GM12878 (cell line): ENCODE measurements at regions not wholly inside any gene's neighbourhood (a gene's known extent, or its start where the extent isn't known, plus 50 kb on each side); places are given as distances from the start of the nearest gene placed in this dataset.

Experiments used
- ATAC-seq: fragments of 200-7000 bp; cut with Tn5 transposase; 3 replicates; pipeline ENCODE4 v1.9.1; 2020; ENCODE audit warnings: mild to moderate bottlenecking, moderate library complexity
- BruUV-seq: library from RNA; stranded (reverse); fragments of 400-500 nt; replicated peaks from 2 replicates; lab custom pipeline; 2021; lab: Mats Ljungman, UMichigan
- CTCF ChIA-PET: fragments of 300-600 bp; sonication (Branson Sonifier 250); formaldehyde crosslinking; extraction: SDS; loops from one replicate; lab custom pipeline; 2021; ENCODE audit warnings: inconsistent platforms; lab: Yijun Ruan, JAX
- POLR2A ChIA-PET: fragments of 350-600 bp; formaldehyde crosslinking; extraction: SDS; loops from one replicate; lab custom pipeline; 2021; ENCODE audit warnings: inconsistent platforms; lab: Charles Lee
- RAD21 ChIA-PET: fragments of 300-600 bp; sonication (Branson Sonifier 250); formaldehyde crosslinking; loops from one replicate; lab custom pipeline; 2023; ENCODE audit warnings: antibody characterized with exemption; ENCODE audit not compliant: unreplicated experiment; lab: Charles Lee
- SMC1A ChIA-PET: fragments of 300-600 bp; sonication (Branson Sonifier 250); formaldehyde crosslinking; loops from one replicate; lab custom pipeline; 2023; ENCODE audit not compliant: unreplicated experiment, uncharacterized antibody; lab: Charles Lee
- DNase-seq: peaks from one replicate; pipeline ENCODE4 v3.0.0-alpha.2; 2011; ENCODE audit warnings: low read depth, low spot score
- FAIRE-seq: peaks from 3 replicates; lab custom pipeline; 2011; peaks lifted over from hg19 to GRCh38; lab: Jason Lieb, UNC
- H2AFZ ChIP-seq: 2 replicates; pipeline ENCODE4 v1.6.0; 2011; ENCODE audit warnings: low read depth, low read length, control low read depth; ENCODE audit not compliant: control insufficient read depth
- H3K27ac ChIP-seq: 2 replicates; pipeline ENCODE4 v1.5.1; 2011; ENCODE audit warnings: control low read depth; ENCODE audit not compliant: control insufficient read depth, insufficient read depth
- H3K27me3 ChIP-seq, 2 experiments: replicated peaks in 1 of 2; 2 replicates each; pipeline versions ENCODE4 v1.6.0 to v1.6.1; 2011; ENCODE audit warnings: low read length in 1 of 2; ENCODE audit not compliant: control insufficient read depth in 2 of 2, insufficient read depth in 2 of 2
- H3K36me3 ChIP-seq, 2 experiments: 2 replicates each; pipeline ENCODE4 v1.5.1; 2011; ENCODE audit warnings: low read length in 1 of 2; ENCODE audit not compliant: control insufficient read depth in 2 of 2, insufficient read depth in 2 of 2
- H3K4me1 ChIP-seq: 2 replicates; pipeline ENCODE4 v1.6.1; 2011; ENCODE audit warnings: mild to moderate bottlenecking, low read length, moderate library complexity, mixed read lengths; ENCODE audit not compliant: control insufficient read depth, insufficient read depth
- H3K4me2 ChIP-seq: 2 replicates; pipeline ENCODE4 v1.6.0; 2011; ENCODE audit warnings: control low read depth; ENCODE audit not compliant: control insufficient read depth, insufficient read depth
- H3K4me3 ChIP-seq: fragments of 200-600 bp; sonication (generic); 2 replicates; pipeline ENCODE4 v1.5.1; 2016
- H3K79me2 ChIP-seq: 2 replicates; pipeline ENCODE4 v1.6.0; 2011; ENCODE audit warnings: low read length; ENCODE audit not compliant: control insufficient read depth, insufficient read depth
- H3K9ac ChIP-seq: 2 replicates; pipeline ENCODE4 v1.8.0; 2011; ENCODE audit warnings: low read length, control low read depth, mixed read lengths; ENCODE audit not compliant: control insufficient read depth, insufficient read depth
- H3K9me3 ChIP-seq: replicated peaks from 3 replicates; pipeline ENCODE4 v1.5.1; 2011; ENCODE audit warnings: mild to moderate bottlenecking, low read length; ENCODE audit not compliant: control insufficient read depth, insufficient read depth
- H4K20me1 ChIP-seq: 2 replicates; pipeline ENCODE4 v1.6.0; 2011; ENCODE audit not compliant: control insufficient read depth, insufficient read depth
- FOXM1 ChIP-seq: IDR thresholded peaks from 2 replicates; pipeline ENCODE4 v1.6.1; 2012; ENCODE audit warnings: low read depth, mild to moderate bottlenecking, inconsistent platforms, low read length, moderate library complexity
- RB1 ChIP-seq: fragments of 450-650 bp; formaldehyde crosslinking; IDR thresholded peaks from 2 replicates; pipeline ENCODE4 v1.6.1; 2017; ENCODE audit warnings: mild to moderate bottlenecking, borderline replicate concordance
- SMC3 ChIP-seq: IDR thresholded peaks from 2 replicates; pipeline ENCODE4 v1.6.1; 2011; ENCODE audit warnings: low read length, improper control_type of control experiment, borderline replicate concordance
- TBL1XR1 ChIP-seq: IDR thresholded peaks from 2 replicates; pipeline ENCODE4 v1.6.1; 2012; ENCODE audit warnings: low read depth, low read length, improper control_type of control experiment
- WGBS: methylation state at CpG from one replicate; pipeline ENCODE4 v1.1.6; 2016; ENCODE audit warnings: low lambda C conversion rate; ENCODE audit not compliant: insufficient replicate concordance, insufficient coverage; ENCODE audit errors: missing lambda C conversion rate; 5-methylcytosine and 5-hydroxymethylcytosine counted together
- in situ Hi-C: fragments of 300-500 bp; cut with MboI; formaldehyde crosslinking; loops from 9 replicates; pipeline ENCODE4 v1.14.3; 2018; ENCODE audit warnings: mixed read lengths
- intact Hi-C: fragments of 100-400 bp; cut with micrococcal nuclease; formaldehyde crosslinking; loops from one replicate; pipeline ENCODE4 v1.14.2; 2022; ENCODE audit not compliant: unreplicated experiment
- TF ChIP-seq, protein P1 (sequence below): fragments of 450-650 bp; IDR thresholded peaks from 2 replicates; pipeline ENCODE4 v1.6.1; 2017; ENCODE audit warnings: antibody characterized with exemption, mild to moderate bottlenecking, moderate library complexity
- TF ChIP-seq, protein P2 (sequence below): IDR thresholded peaks from 2 replicates; pipeline ENCODE4 v1.6.1; 2011; ENCODE audit warnings: borderline replicate concordance, low read depth, mild to moderate bottlenecking, moderate library complexity, mixed read lengths, low read length; ENCODE audit not compliant: insufficient read depth; ENCODE audit errors: extremely low read length
- TF ChIP-seq, protein P3 (sequence below): fragments of 450-650 bp; formaldehyde crosslinking; IDR thresholded peaks from 2 replicates; pipeline ENCODE4 v1.5.0; 2022; ENCODE audit warnings: mild to moderate bottlenecking, missing genetic modification characterization

DNA sequence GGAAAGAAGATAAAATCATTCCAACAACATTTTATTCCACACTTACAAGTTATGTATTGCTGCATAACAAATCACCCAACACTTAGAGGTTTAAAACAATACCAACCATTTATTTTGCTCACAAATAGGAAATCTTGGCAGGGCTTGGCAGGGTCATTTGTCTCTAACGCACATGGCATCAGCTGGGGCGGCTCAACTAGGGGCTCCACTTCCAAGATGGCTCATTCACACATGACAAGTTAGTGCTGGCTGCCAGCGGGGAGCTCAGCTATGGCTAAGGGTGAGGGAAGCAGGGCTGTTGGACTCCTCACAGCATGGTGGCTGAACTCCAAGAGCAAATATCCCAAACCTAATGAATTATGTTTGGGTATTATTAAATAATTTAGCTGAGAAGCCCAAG is 377.0 kb downstream of the ZNF674 start:
- H3K36me3 ChIP-seq, result no peaks in the 10 kb centered on the region
- H3K27ac ChIP-seq, result no peak overlapping the region
- DNase-seq (no peak), ATAC-seq (no peak), FAIRE-seq (no peak)
- H3K4me1 ChIP-seq, result no peaks in the 10 kb centered on the region
- BruUV-seq, result no TSS peak
- H3K9ac ChIP-seq, result no peak overlapping the region
- ChIA-PET POLR2A (no interaction called here), SMC1A (no interaction called here), RAD21 (interaction anchor here (0.6 kb wide), 1 partner anchor 640 kb away, joined by 3 read pairs; no protein-coding TSS in a partner anchor), CTCF (interaction anchor here (0.6 kb wide), 1 partner anchor 372 kb away, joined by 3 read pairs; no protein-coding TSS in a partner anchor)
- H3K9me3 ChIP-seq, result no peaks in the 10 kb centered on the region; the same call in 2 of the 3 replicates
- no peak for TF ChIP-seq SMC3
- TF ChIP-seq, protein P1, sequence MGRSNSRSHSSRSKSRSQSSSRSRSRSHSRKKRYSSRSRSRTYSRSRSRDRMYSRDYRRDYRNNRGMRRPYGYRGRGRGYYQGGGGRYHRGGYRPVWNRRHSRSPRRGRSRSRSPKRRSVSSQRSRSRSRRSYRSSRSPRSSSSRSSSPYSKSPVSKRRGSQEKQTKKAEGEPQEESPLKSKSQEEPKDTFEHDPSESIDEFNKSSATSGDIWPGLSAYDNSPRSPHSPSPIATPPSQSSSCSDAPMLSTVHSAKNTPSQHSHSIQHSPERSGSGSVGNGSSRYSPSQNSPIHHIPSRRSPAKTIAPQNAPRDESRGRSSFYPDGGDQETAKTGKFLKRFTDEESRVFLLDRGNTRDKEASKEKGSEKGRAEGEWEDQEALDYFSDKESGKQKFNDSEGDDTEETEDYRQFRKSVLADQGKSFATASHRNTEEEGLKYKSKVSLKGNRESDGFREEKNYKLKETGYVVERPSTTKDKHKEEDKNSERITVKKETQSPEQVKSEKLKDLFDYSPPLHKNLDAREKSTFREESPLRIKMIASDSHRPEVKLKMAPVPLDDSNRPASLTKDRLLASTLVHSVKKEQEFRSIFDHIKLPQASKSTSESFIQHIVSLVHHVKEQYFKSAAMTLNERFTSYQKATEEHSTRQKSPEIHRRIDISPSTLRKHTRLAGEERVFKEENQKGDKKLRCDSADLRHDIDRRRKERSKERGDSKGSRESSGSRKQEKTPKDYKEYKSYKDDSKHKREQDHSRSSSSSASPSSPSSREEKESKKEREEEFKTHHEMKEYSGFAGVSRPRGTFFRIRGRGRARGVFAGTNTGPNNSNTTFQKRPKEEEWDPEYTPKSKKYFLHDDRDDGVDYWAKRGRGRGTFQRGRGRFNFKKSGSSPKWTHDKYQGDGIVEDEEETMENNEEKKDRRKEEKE, result no peak
- TF ChIP-seq RB1, result no peak
- TF ChIP-seq FOXM1, result no peak
- TF ChIP-seq, protein P2, sequence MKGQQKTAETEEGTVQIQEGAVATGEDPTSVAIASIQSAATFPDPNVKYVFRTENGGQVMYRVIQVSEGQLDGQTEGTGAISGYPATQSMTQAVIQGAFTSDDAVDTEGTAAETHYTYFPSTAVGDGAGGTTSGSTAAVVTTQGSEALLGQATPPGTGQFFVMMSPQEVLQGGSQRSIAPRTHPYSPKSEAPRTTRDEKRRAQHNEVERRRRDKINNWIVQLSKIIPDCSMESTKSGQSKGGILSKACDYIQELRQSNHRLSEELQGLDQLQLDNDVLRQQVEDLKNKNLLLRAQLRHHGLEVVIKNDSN, result no peak
- TF ChIP-seq TBL1XR1, result no peak
- TF ChIP-seq, protein P3, sequence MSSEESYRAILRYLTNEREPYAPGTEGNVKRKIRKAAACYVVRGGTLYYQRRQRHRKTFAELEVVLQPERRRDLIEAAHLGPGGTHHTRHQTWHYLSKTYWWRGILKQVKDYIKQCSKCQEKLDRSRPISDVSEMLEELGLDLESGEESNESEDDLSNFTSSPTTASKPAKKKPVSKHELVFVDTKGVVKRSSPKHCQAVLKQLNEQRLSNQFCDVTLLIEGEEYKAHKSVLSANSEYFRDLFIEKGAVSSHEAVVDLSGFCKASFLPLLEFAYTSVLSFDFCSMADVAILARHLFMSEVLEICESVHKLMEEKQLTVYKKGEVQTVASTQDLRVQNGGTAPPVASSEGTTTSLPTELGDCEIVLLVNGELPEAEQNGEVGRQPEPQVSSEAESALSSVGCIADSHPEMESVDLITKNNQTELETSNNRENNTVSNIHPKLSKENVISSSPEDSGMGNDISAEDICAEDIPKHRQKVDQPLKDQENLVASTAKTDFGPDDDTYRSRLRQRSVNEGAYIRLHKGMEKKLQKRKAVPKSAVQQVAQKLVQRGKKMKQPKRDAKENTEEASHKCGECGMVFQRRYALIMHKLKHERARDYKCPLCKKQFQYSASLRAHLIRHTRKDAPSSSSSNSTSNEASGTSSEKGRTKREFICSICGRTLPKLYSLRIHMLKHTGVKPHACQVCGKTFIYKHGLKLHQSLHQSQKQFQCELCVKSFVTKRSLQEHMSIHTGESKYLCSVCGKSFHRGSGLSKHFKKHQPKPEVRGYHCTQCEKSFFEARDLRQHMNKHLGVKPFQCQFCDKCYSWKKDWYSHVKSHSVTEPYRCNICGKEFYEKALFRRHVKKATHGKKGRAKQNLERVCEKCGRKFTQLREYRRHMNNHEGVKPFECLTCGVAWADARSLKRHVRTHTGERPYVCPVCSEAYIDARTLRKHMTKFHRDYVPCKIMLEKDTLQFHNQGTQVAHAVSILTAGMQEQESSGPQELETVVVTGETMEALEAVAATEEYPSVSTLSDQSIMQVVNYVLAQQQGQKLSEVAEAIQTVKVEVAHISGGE (CRISPR knock-in tag), result no peak
- H3K79me2 ChIP-seq, result no peaks in the 10 kb centered on the region
- no peak overlapping the region for H2AFZ ChIP-seq
- in situ Hi-C loops, result no loop called here
- 36% methylated on average over 3 of the region's 3 CpGs for WGBS
- no peaks in the 10 kb centered on the region for H3K27me3 ChIP-seq
- H4K20me1 ChIP-seq, result no peaks in the 10 kb centered on the region
- H3K4me3 ChIP-seq, result no peak overlapping the region
- no peak overlapping the region for H3K4me2 ChIP-seq
- intact Hi-C loops, result no loop called here
